SU-DHL-6 (cell line): ENCODE measurements at regions not wholly inside any gene's neighbourhood (a gene's known extent, or its start where the extent isn't known, plus 50 kb on each side); places are given as distances from the start of the nearest gene placed in this dataset.

Experiments used
- H2AFZ ChIP-seq: fragments of 200-600 bp; sonication (generic); 2 replicates; pipeline ENCODE4 v1.6.1; 2014; ENCODE audit warnings: low read depth, mild to moderate bottlenecking, moderate library complexity, mixed read lengths, antibody characterized with exemption, low read length; ENCODE audit not compliant: severe bottlenecking
- H3F3A ChIP-seq: fragments of 200-600 bp; shearing (Covaris generic); 2 replicates; pipeline ENCODE4 v1.6.0; 2016; ENCODE audit warnings: antibody characterized with exemption, mild to moderate bottlenecking; ENCODE audit not compliant: insufficient read depth
- H3K27ac ChIP-seq: fragments of 200-600 bp; sonication (generic); 2 replicates; pipeline ENCODE4 v1.5.1; 2016; ENCODE audit warnings: low read depth, mild to moderate bottlenecking, low read length, moderate library complexity, mixed read lengths
- H3K27me3 ChIP-seq: fragments of 200-600 bp; sonication (generic), shearing (Covaris generic); 2 replicates; pipeline ENCODE4 v1.6.0; 2014; ENCODE audit warnings: mild to moderate bottlenecking, low read length
- H3K36me3 ChIP-seq: fragments of 200-600 bp; sonication (generic); 2 replicates; pipeline ENCODE4 v1.6.1; 2014; ENCODE audit warnings: mild to moderate bottlenecking, low read length, mixed read lengths
- H3K4me2 ChIP-seq: fragments of 300-600, 200-600 bp; shearing (Covaris generic), sonication (generic); 2 replicates; pipeline ENCODE4 v1.6.0; 2014; ENCODE audit warnings: low read length, low read depth, mild to moderate bottlenecking; ENCODE audit not compliant: poor library complexity, severe bottlenecking
- H3K4me3 ChIP-seq: fragments of 200-600 bp; sonication (generic); 2 replicates; pipeline ENCODE4 v1.5.1; 2014; ENCODE audit warnings: antibody characterized with exemption, low read length, mild to moderate bottlenecking, mixed read lengths; ENCODE audit not compliant: insufficient read depth, poor library complexity, severe bottlenecking
- H3K79me2 ChIP-seq: fragments of 200-600 bp; sonication (generic); 2 replicates; pipeline ENCODE4 v1.6.1; 2014; ENCODE audit warnings: mild to moderate bottlenecking, low read length, moderate library complexity; ENCODE audit not compliant: insufficient read depth
- H3K9ac ChIP-seq: fragments of 200-600 bp; sonication (generic); 2 replicates; pipeline ENCODE4 v1.7.0; 2014; ENCODE audit warnings: mild to moderate bottlenecking, low read length
- H3K9me2 ChIP-seq: fragments of 200-600 bp; sonication (generic); replicated peaks from 2 replicates; pipeline ENCODE4 v1.6.1; 2014; ENCODE audit warnings: low read length; ENCODE audit not compliant: insufficient read depth
- H3K9me3 ChIP-seq: fragments of 200-600 bp; sonication (generic); 2 replicates; pipeline ENCODE4 v1.6.1; 2014; ENCODE audit warnings: low read length, mixed read lengths; ENCODE audit not compliant: insufficient read depth
- H4K20me1 ChIP-seq: fragments of 200-600 bp; sonication (generic); 2 replicates; pipeline ENCODE4 v1.6.1; 2014; ENCODE audit warnings: low read depth, mild to moderate bottlenecking, antibody characterized with exemption, low read length, moderate library complexity, mixed read lengths
- CTCF ChIP-seq: fragments of 200-600 bp; sonication (generic); IDR thresholded peaks from one replicate; pipeline ENCODE4 v1.5.1; 2017; ENCODE audit warnings: antibody characterized with exemption, mild to moderate bottlenecking, low read length, moderate library complexity; ENCODE audit not compliant: insufficient read depth, poor library complexity, severe bottlenecking
- EZH2phosphoT487 ChIP-seq: fragments of 200-600 bp; sonication (generic), shearing (Covaris generic); conservative IDR thresholded peaks from 2 replicates; pipeline ENCODE4 v1.6.1; 2018; ENCODE audit warnings: mild to moderate bottlenecking, antibody characterized with exemption, low read length, moderate library complexity, mixed read lengths

- Histone ChIP-seq H3K9ac (no peak overlapping the region), H4K20me1 (no peaks in the 10 kb centered on the region), H3K9me3 (no peaks in the 10 kb centered on the region), H3K27ac (no peak overlapping the region), H3K9me2 (no peaks in the 10 kb centered on the region), H2AFZ (no peak overlapping the region), H3K4me2 (no peak overlapping the region), H3K36me3 (no peaks in the 10 kb centered on the region), H3K79me2 (no peaks in the 10 kb centered on the region), H3K4me3 (no peak overlapping the region), H3F3A (no peaks in the 10 kb centered on the region), H3K27me3 (no peaks in the 10 kb centered on the region)
- TF ChIP-seq CTCF (no peak), EZH2phosphoT487 (no peak)
Measured at GRCh38 chr5:9905661-9906060, 275.5 kb upstream of the TAS2R1 start.

- Histone ChIP-seq H3K4me3 (no peak overlapping the region), H3K9me3 (no peaks in the 10 kb centered on the region), H3K9me2 (no peaks in the 10 kb centered on the region), H3K27ac (no peak overlapping the region), H2AFZ (no peak overlapping the region), H3K9ac (no peak overlapping the region), H3K36me3 (no peaks in the 10 kb centered on the region), H3K27me3 (no peaks in the 10 kb centered on the region), H3K79me2 (no peaks in the 10 kb centered on the region), H3F3A (no peaks in the 10 kb centered on the region), H4K20me1 (no peaks in the 10 kb centered on the region), H3K4me2 (no peak overlapping the region)
- TF ChIP-seq CTCF (no peak), EZH2phosphoT487 (no peak)
Measured at GRCh38 chr5:9903801-9904200, 273.6 kb upstream of the TAS2R1 start.

GRCh38 chr5:9898319-9898718 lies 268.2 kb upstream of the TAS2R1 start:
- H3K9ac ChIP-seq, result no peak overlapping the region
- no peaks in the 10 kb centered on the region for H3K27me3 ChIP-seq
- H3K36me3 ChIP-seq, result no peaks in the 10 kb centered on the region
- no peaks in the 10 kb centered on the region for H3F3A ChIP-seq
- no peak overlapping the region for H3K4me2 ChIP-seq
- H2AFZ ChIP-seq, result no peak overlapping the region
- no peaks in the 10 kb centered on the region for H3K79me2 ChIP-seq
- H3K9me3 ChIP-seq, result no peaks in the 10 kb centered on the region
- H3K27ac ChIP-seq, result no peak overlapping the region
- TF ChIP-seq CTCF (no peak), EZH2phosphoT487 (no peak)
- no peaks in the 10 kb centered on the region for H3K9me2 ChIP-seq
- H4K20me1 ChIP-seq, result no peaks in the 10 kb centered on the region
- H3K4me3 ChIP-seq, result no peak overlapping the region

- H3K79me2 ChIP-seq, result no peaks in the 10 kb centered on the region
- TF ChIP-seq CTCF, result no peak
- no peak for TF ChIP-seq EZH2phosphoT487
- no peak overlapping the region for H3K27ac ChIP-seq
Measured at GRCh38 chr5:9895302-9895645, 265.1 kb upstream of the TAS2R1 start.

More at GRCh38 chr5:9895302-9895645, 265.1 kb upstream of the TAS2R1 start:
- Histone ChIP-seq H3K4me2 (no peak overlapping the region), H3K27me3 (no peaks in the 10 kb centered on the region), H3K36me3 (no peaks in the 10 kb centered on the region), H4K20me1 (no peaks in the 10 kb centered on the region), H2AFZ (no peak overlapping the region), H3F3A (no peaks in the 10 kb centered on the region), H3K4me3 (no peak overlapping the region), H3K9me3 (no peaks in the 10 kb centered on the region), H3K9me2 (no peaks in the 10 kb centered on the region), H3K9ac (no peak overlapping the region)
